Endothelial cell of umbilical vein (primary cell): ENCODE measurements at regions not wholly inside any gene's neighbourhood (a gene's known extent, or its start where the extent isn't known, plus 50 kb on each side); places are given as distances from the start of the nearest gene placed in this dataset.

Experiments used
- BruUV-seq: library from RNA; stranded (reverse); fragments of 400-500 nt; replicated peaks from 2 replicates; lab custom pipeline; 2021; lab: Mats Ljungman, UMichigan
- CTCF ChIA-PET: fragments of 300-600, 350-600 bp; sonication (Branson Sonifier 250); formaldehyde crosslinking; loops from one replicate; lab custom pipeline; 2021; ENCODE audit warnings: antibody characterized with exemption, inconsistent platforms; lab: Charles Lee
- POLR2A ChIA-PET: fragments of 300-600, 350-600 bp; sonication (Branson Sonifier 250); formaldehyde crosslinking; loops from one replicate; lab custom pipeline; 2021; ENCODE audit warnings: antibody characterized with exemption, inconsistent platforms; lab: Charles Lee
- DNase-seq: peaks from one replicate; pipeline ENCODE4 v3.0.0-alpha.2; 2011; ENCODE audit warnings: low read depth, low spot score
- FAIRE-seq: peaks from 2 replicates; lab custom pipeline; 2011; peaks lifted over from hg19 to GRCh38; lab: Jason Lieb, UNC
- H2AFZ ChIP-seq: 2 replicates; pipeline ENCODE4 v1.6.0; 2012; ENCODE audit warnings: low read depth, low read length, control low read depth, inconsistent platforms
- H3K27ac ChIP-seq: 2 replicates; pipeline ENCODE4 v1.5.1; 2011; ENCODE audit warnings: low read depth, mild to moderate bottlenecking, control low read depth, low read length, moderate library complexity; ENCODE audit not compliant: insufficient read depth
- H3K27me3 ChIP-seq, 2 experiments: 2 replicates each; pipeline versions ENCODE4 v1.6.0 to v1.6.1; 2011; ENCODE audit warnings: low read length in 2 of 2, mixed read lengths in 1 of 2; ENCODE audit not compliant: control insufficient read depth in 2 of 2, insufficient read depth in 2 of 2
- H3K36me3 ChIP-seq, 2 experiments: 2 replicates in 1 of 2; 3 replicates in 1 of 2; pipeline ENCODE4 v1.5.1; 2011; ENCODE audit warnings: low read length in 2 of 2, mild to moderate bottlenecking in 1 of 2, moderate library complexity in 1 of 2; ENCODE audit not compliant: control insufficient read depth in 2 of 2, insufficient read depth in 2 of 2; ENCODE audit errors: extremely low read depth in 1 of 2
- H3K4me1 ChIP-seq: 3 replicates; pipeline ENCODE4 v1.5.1; 2011; ENCODE audit warnings: mild to moderate bottlenecking, low read length; ENCODE audit not compliant: control insufficient read depth, insufficient read depth; ENCODE audit errors: extremely low read depth
- H3K4me2 ChIP-seq: 2 replicates; pipeline ENCODE4 v1.6.1; 2011; ENCODE audit warnings: low read length, control low read depth, mixed read lengths; ENCODE audit not compliant: insufficient read depth
- H3K4me3 ChIP-seq, 3 experiments: fragments of 200-600 bp in 1 of 3; sonication (generic), shearing (Covaris generic) in 1 of 3; replicated peaks in 1 of 3; 2 replicates each; pipeline ENCODE4 v1.5.1; 2011 to 2016; ENCODE audit warnings: control low read depth in 3 of 3, low read length in 3 of 3, mild to moderate bottlenecking in 2 of 3, inconsistent platforms in 1 of 3, low read depth in 1 of 3, moderate library complexity in 1 of 3; ENCODE audit not compliant: insufficient read depth in 1 of 3
- H3K79me2 ChIP-seq: 2 replicates; pipeline ENCODE4 v1.6.0; 2012; ENCODE audit warnings: low read length, inconsistent platforms; ENCODE audit not compliant: control insufficient read depth, insufficient read depth
- H3K9ac ChIP-seq: replicated peaks from 2 replicates; pipeline ENCODE3; 2011; ENCODE audit warnings: low read length, control low read depth; ENCODE audit not compliant: insufficient read depth; ENCODE audit errors: extremely low read depth
- H3K9me1 ChIP-seq: replicated peaks from 3 replicates; pipeline ENCODE4 v1.6.0; 2011; ENCODE audit warnings: mild to moderate bottlenecking, low read length; ENCODE audit not compliant: control insufficient read depth, insufficient read depth; ENCODE audit errors: extremely low read depth
- H3K9me3 ChIP-seq: replicated peaks from 2 replicates; pipeline ENCODE4 v1.5.1; 2012; ENCODE audit warnings: low read length, inconsistent platforms; ENCODE audit not compliant: control insufficient read depth, insufficient read depth
- H4K20me1 ChIP-seq: replicated peaks from 2 replicates; pipeline ENCODE3; 2011; ENCODE audit warnings: mild to moderate bottlenecking, low read length; ENCODE audit not compliant: control insufficient read depth, insufficient read depth; ENCODE audit errors: extremely low read depth
- EZH2 ChIP-seq: IDR thresholded peaks from 2 replicates; pipeline ENCODE4 v1.6.1; 2012; ENCODE audit warnings: borderline replicate concordance, low read depth, mild to moderate bottlenecking, moderate library complexity, low read length, inconsistent platforms; ENCODE audit not compliant: severe bottlenecking
- FOS ChIP-seq: IDR thresholded peaks from 2 replicates; pipeline ENCODE4 v1.6.1; 2011; ENCODE audit warnings: mild to moderate bottlenecking, low read length, moderate library complexity, borderline replicate concordance; ENCODE audit not compliant: insufficient read depth
- GATA2 ChIP-seq: IDR thresholded peaks from 2 replicates; pipeline ENCODE4 v1.7.0; 2011; ENCODE audit warnings: low read depth, mild to moderate bottlenecking, moderate library complexity, mixed read lengths, low read length; ENCODE audit not compliant: insufficient read length, insufficient read depth
- JUN ChIP-seq: IDR thresholded peaks from 2 replicates; pipeline ENCODE4 v1.6.1; 2011; ENCODE audit warnings: borderline replicate concordance, low read depth; ENCODE audit not compliant: insufficient read length, insufficient read depth
- MYC ChIP-seq: IDR thresholded peaks from one replicate; pipeline ENCODE4 v1.6.1; 2011; ENCODE audit warnings: mild to moderate bottlenecking, low read depth, low read length
- POLR2A ChIP-seq: IDR thresholded peaks from 2 replicates; pipeline ENCODE4 v1.6.1; 2012; ENCODE audit warnings: low read depth, mild to moderate bottlenecking, control low read depth, low read length
- POLR2AphosphoS5 ChIP-seq: IDR thresholded peaks from 2 replicates; pipeline ENCODE4 v1.6.1; 2012; ENCODE audit warnings: low read depth, mild to moderate bottlenecking, control low read depth, low read length, moderate library complexity; ENCODE audit not compliant: insufficient read depth
- dilution Hi-C: fragments of 300-500 bp; cut with MboI; formaldehyde crosslinking; loops from one replicate; pipeline ENCODE4 v1.15.0; 2019; ENCODE audit warnings: low sequenced_read_pairs; ENCODE audit not compliant: extremely low pct_ligation_motif_present
- intact Hi-C: fragments of 100-400 bp; cut with micrococcal nuclease; formaldehyde crosslinking; loops from one replicate; pipeline ENCODE4 v1.10.0; 2022
- TF ChIP-seq, protein P1 (sequence below): IDR thresholded peaks from 2 replicates; pipeline ENCODE4 v1.6.1; 2011; ENCODE audit not compliant: insufficient read depth, insufficient read length
- TF ChIP-seq, protein P2 (sequence below), 2 donors: IDR thresholded peaks; 1 replicate in 1 of 2; 2 replicates in 1 of 2; pipeline ENCODE4 v1.5.1; 2011; ENCODE audit warnings: low read length in 2 of 2, mild to moderate bottlenecking in 2 of 2, moderate library complexity in 2 of 2, control low read depth in 1 of 2, inconsistent platforms in 1 of 2, low read depth in 1 of 2; ENCODE audit not compliant: insufficient read depth in 1 of 2; ENCODE audit errors: extremely low read depth in 1 of 2

DNA sequence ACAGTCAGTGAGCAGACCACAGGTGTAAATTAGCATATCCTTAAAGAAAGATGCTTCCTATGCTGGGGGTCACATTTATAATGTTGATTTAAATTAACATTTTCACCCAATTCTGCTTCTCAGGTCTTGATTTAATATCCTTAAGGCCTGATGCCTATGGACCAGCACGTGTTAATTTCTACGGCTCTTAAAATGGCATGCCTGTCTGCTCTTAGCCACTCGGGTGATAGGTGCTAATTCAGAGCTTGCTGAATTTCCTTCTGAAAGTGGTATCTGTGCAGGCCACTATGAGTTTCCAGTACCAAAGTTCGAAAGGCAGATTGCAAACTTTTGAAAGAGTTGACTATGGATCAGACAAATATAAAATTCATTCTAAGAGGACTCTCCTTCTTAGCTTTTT lies 487.4 kb upstream of the ADGRL2 start:
- no TSS peak for BruUV-seq
- H3K79me2 ChIP-seq, result no peaks in the 10 kb centered on the region
- intact Hi-C loops, result no loop called here
- no peaks in the 10 kb centered on the region for H3K9me1 ChIP-seq
- H3K27ac ChIP-seq, result no peak overlapping the region
- DNase-seq (no peak), FAIRE-seq (no peak)
- H3K4me2 ChIP-seq, result no peak overlapping the region
- H2AFZ ChIP-seq, result no peak overlapping the region
- peaks cover 0 to 4% of the 10 kb centered on the region in 2 experiments for H3K27me3 ChIP-seq
- ChIA-PET POLR2A (no interaction called here), CTCF (no interaction called here)
- no peak overlapping the region for H3K9ac ChIP-seq
- TF ChIP-seq EZH2 (no peak), GATA2 (no peak), MYC (no peak), POLR2A (no peak), POLR2AphosphoS5 (no peak), FOS (no peak), JUN (no peak)
- TF ChIP-seq, protein P1, sequence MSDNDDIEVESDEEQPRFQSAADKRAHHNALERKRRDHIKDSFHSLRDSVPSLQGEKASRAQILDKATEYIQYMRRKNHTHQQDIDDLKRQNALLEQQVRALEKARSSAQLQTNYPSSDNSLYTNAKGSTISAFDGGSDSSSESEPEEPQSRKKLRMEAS, result no peak
- TF ChIP-seq, protein P2, sequence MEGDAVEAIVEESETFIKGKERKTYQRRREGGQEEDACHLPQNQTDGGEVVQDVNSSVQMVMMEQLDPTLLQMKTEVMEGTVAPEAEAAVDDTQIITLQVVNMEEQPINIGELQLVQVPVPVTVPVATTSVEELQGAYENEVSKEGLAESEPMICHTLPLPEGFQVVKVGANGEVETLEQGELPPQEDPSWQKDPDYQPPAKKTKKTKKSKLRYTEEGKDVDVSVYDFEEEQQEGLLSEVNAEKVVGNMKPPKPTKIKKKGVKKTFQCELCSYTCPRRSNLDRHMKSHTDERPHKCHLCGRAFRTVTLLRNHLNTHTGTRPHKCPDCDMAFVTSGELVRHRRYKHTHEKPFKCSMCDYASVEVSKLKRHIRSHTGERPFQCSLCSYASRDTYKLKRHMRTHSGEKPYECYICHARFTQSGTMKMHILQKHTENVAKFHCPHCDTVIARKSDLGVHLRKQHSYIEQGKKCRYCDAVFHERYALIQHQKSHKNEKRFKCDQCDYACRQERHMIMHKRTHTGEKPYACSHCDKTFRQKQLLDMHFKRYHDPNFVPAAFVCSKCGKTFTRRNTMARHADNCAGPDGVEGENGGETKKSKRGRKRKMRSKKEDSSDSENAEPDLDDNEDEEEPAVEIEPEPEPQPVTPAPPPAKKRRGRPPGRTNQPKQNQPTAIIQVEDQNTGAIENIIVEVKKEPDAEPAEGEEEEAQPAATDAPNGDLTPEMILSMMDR (IDR thresholded peaks at IDR 0.05; ENCODE audit: extremely low read depth in 1 of 2, insufficient read depth in 1 of 2, low read depth in 1 of 2, low read length in 2 of 2), result no peak
- H3K4me1 ChIP-seq, result no peaks in the 10 kb centered on the region
- H4K20me1 ChIP-seq, result no peaks in the 10 kb centered on the region
- H3K9me3 ChIP-seq, result no peaks in the 10 kb centered on the region
- H3K36me3 ChIP-seq, result no peaks in the 10 kb centered on the region
- no peak overlapping the region for H3K4me3 ChIP-seq
- dilution Hi-C loops, result no loop called here
